AG10803 (cell line): ENCODE measurements at regions not wholly inside any gene's neighbourhood (a gene's known extent, or its start where the extent isn't known, plus 50 kb on each side); places are given as distances from the start of the nearest gene placed in this dataset.

Source experiments
- DNase-seq: peaks from one replicate; pipeline ENCODE4 v3.0.0; 2010; ENCODE audit warnings: low read depth
- H3K4me3 ChIP-seq: 2 replicates; pipeline ENCODE4 v1.5.1; 2011; ENCODE audit warnings: mild to moderate bottlenecking, low read length, control low read depth
- CTCF ChIP-seq: conservative IDR thresholded peaks from 2 replicates; pipeline ENCODE4 v1.5.1; 2011; ENCODE audit warnings: mild to moderate bottlenecking, low read length, control low read depth, inconsistent platforms

- no peak overlapping the region for H3K4me3 ChIP-seq
- no peak for DNase-seq
- no peak for TF ChIP-seq CTCF
Observed at GRCh38 chr13:89238496-89238895, 1567.3 kb downstream of the SLITRK5 start.

- no peak overlapping the region for H3K4me3 ChIP-seq
- DNase-seq = no peak
- no peak for TF ChIP-seq CTCF
Observed at GRCh38 chr13:89239361-89240127, 1568.4 kb downstream of the SLITRK5 start.

GRCh38 chr13:89255844-89256406 is 1584.8 kb downstream of the SLITRK5 start:
- H3K4me3 ChIP-seq = no peak overlapping the region
- no peak for DNase-seq
- TF ChIP-seq CTCF = no peak

- DNase-seq = no peak
- H3K4me3 ChIP-seq = no peak overlapping the region
- TF ChIP-seq CTCF = no peak
Observed at GRCh38 chr13:89267734-89268133, 1596.6 kb downstream of the SLITRK5 start.

- no peak for DNase-seq
- TF ChIP-seq CTCF = no peak
- no peak overlapping the region for H3K4me3 ChIP-seq
Observed at GRCh38 chr13:89269737-89270136, 1598.6 kb downstream of the SLITRK5 start.

- no peak overlapping the region for H3K4me3 ChIP-seq
- no peak for TF ChIP-seq CTCF
- DNase-seq = no peak
Observed at GRCh38 chr13:89270736-89271135, 1599.6 kb downstream of the SLITRK5 start.

- H3K4me3 ChIP-seq = no peak overlapping the region
- no peak for TF ChIP-seq CTCF
- no peak for DNase-seq
Observed at GRCh38 chr13:89279374-89279773, 1608.2 kb downstream of the SLITRK5 start.
